Mesothelial cell of epicardium (in vitro differentiated cells): ENCODE measurements at regions not wholly inside any gene's neighbourhood (a gene's known extent, or its start where the extent isn't known, plus 50 kb on each side); places are given as distances from the start of the nearest gene placed in this dataset.

ENCODE experiments used
- DNase-seq, 2 experiments: peaks; one replicate each; pipeline ENCODE4 v3.0.0; 2021; ENCODE audit warnings: low spot score in 2 of 2; ENCODE audit not compliant: unreplicated experiment in 2 of 2
- H3K27ac Mint-ChIP-seq: 2 replicates; pipeline ENCODE4 v1.8.0; 2021; ENCODE audit warnings: mixed read lengths
- H3K27me3 Mint-ChIP-seq: 2 replicates; pipeline ENCODE4 v1.8.0; 2021; ENCODE audit warnings: low read depth, mixed read lengths
- H3K36me3 Mint-ChIP-seq: 2 replicates; pipeline ENCODE4 v1.8.0; 2021; ENCODE audit warnings: mixed read lengths
- H3K4me1 Mint-ChIP-seq: 2 replicates; pipeline ENCODE4 v1.8.0; 2021; ENCODE audit warnings: mixed read lengths
- H3K4me3 Mint-ChIP-seq: 2 replicates; pipeline ENCODE4 v1.8.0; 2021; ENCODE audit warnings: mild to moderate bottlenecking, moderate library complexity, mixed read lengths
- H3K9me3 Mint-ChIP-seq: 2 replicates; pipeline ENCODE4 v1.8.0; 2021; ENCODE audit warnings: mixed read lengths
- TF ChIP-seq, protein P1 (sequence below): fragments of 200-600 bp; sonication (generic); IDR thresholded peaks from one replicate; pipeline ENCODE4 v1.5.0; 2021; ENCODE audit warnings: antibody characterized with exemption; ENCODE audit not compliant: unreplicated experiment

DNA sequence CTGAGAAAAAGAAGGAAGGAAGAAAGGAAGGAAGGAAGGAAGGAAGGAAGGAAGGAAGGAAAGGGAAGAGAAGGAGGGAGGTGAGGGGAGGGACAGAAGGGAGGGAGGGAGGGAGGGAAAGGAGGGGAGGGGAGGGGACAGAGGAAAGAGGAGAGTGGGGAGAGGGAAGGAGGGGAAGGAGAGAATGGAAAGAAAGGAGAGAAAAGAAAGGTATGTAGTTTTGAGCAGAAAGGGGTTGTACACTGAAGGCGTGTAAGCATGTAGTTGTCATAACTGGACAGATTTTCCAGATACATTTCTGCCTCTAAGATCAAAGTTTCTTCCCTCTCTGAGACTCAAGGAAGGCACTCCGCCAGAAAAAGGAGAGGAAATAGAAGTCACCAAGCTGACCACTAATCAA is 113.4 kb upstream of the KBTBD8 start:
- no peak for DNase-seq
- Mint-ChIP-seq H3K9me3 (peaks cover 3% of the 10 kb centered on the region), H3K4me3 (no peak overlapping the region), H3K36me3 (no peaks in the 10 kb centered on the region), H3K4me1 (no peaks in the 10 kb centered on the region), H3K27me3 (peaks cover 5% of the 10 kb centered on the region), H3K27ac (no peak overlapping the region)
- TF ChIP-seq, protein P1, sequence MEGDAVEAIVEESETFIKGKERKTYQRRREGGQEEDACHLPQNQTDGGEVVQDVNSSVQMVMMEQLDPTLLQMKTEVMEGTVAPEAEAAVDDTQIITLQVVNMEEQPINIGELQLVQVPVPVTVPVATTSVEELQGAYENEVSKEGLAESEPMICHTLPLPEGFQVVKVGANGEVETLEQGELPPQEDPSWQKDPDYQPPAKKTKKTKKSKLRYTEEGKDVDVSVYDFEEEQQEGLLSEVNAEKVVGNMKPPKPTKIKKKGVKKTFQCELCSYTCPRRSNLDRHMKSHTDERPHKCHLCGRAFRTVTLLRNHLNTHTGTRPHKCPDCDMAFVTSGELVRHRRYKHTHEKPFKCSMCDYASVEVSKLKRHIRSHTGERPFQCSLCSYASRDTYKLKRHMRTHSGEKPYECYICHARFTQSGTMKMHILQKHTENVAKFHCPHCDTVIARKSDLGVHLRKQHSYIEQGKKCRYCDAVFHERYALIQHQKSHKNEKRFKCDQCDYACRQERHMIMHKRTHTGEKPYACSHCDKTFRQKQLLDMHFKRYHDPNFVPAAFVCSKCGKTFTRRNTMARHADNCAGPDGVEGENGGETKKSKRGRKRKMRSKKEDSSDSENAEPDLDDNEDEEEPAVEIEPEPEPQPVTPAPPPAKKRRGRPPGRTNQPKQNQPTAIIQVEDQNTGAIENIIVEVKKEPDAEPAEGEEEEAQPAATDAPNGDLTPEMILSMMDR = no peak

DNA sequence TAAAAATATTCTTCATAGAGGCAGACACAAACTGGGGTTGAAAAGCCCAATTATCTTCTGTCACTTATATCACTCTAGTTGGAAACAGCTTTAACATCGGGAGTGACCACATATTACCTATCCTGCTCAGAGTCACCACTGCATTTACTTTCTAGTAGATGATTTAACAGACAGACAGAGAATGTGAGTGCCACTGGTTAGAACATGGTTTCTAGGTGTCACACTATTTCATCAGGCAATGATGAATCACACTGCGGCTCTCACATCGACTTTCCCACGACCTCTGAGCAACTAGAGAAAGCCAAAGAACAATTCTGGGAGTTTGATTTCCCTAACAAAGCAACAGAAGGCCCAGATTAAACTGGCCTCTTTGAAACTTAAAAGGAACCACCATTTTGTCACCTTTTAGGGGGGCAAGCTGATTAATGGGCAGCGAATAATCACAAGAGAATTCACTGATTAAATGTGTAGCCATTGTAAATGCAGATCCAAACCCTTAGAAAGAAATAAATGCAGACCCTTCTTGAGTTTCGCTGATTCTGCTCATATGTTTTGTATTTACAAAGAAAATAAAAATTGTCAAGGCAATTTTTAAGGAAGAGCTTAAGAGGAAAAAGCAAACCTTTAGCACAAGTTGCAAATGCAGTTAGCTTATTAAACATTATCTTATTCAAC is 112.6 kb upstream of the KBTBD8 start:
- Mint-ChIP-seq H3K27me3 (peaks cover 5% of the 10 kb centered on the region), H3K36me3 (no peaks in the 10 kb centered on the region), H3K4me3 (no peak overlapping the region), H3K9me3 (peaks cover 3% of the 10 kb centered on the region), H3K4me1 (no peaks in the 10 kb centered on the region), H3K27ac (no peak overlapping the region)
- no peak for DNase-seq
- TF ChIP-seq, protein P1 = no peak

DNA sequence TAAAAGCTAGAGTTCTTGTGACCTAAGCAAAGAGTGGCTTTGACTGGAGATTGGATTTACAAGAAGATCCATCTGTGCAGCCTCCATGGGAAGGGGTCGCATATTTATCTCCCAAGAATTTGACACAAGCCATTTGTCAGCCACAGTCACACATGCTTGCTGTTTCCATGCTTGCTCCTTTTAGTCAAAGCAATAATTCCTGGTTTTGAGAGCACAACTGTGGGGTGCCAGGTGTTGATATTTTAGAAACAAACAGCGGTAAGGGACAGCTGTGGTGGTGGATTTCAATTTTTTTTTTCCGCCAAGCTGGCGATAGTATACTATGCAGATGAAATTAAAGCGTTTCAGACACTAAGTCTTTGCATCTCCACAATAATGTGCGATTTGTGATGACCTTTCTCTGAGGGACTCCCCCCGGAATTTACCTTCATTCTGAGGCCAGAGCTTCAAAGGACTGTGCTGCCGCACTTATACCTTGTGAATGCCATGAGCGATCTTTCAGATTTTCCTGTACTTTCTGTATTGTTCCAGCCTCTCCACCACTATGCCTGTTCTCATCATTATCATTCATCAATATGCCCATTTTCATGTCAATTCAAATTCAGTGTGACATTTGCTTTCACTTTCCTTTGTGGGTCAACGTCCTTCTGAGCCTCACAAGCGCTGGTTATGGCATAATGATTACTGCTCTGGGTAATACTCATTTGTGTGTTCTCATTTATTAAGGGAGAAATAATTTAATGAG is 108.2 kb upstream of the KBTBD8 start:
- Mint-ChIP-seq H3K27me3 (peaks cover 6% of the 10 kb centered on the region), H3K27ac (no peak overlapping the region), H3K4me1 (no peaks in the 10 kb centered on the region), H3K36me3 (no peaks in the 10 kb centered on the region), H3K4me3 (no peak overlapping the region), H3K9me3 (peaks cover 15% of the 10 kb centered on the region)
- DNase-seq = no peak
- TF ChIP-seq, protein P1 = no peak

DNA sequence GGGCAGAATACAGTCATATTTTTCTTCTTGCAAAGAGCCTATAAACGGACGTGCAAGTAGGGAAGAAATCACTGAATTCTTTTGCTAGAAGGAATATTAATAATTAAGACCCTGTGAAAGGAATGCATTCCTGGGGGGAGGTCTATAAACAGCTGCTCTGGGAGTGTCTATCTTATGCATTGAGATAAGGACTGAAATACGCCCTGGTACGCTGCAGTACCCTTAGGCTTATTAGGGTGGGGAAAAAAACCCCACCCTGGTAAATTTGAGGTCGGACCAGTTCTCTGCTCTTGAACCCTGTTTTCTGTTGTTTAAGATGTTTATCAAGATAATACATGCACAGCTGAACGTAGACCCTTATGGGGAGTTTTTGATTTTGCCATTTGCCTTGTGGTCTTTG is 100.0 kb upstream of the KBTBD8 start:
- Mint-ChIP-seq H3K27me3 (peaks cover 3% of the 10 kb centered on the region), H3K4me1 (no peaks in the 10 kb centered on the region), H3K36me3 (peaks cover 6% of the 10 kb centered on the region), H3K9me3 (peaks cover 79% of the 10 kb centered on the region), H3K27ac (no peak overlapping the region), H3K4me3 (no peak overlapping the region)
- no peak for DNase-seq
- TF ChIP-seq, protein P1 = no peak

DNA sequence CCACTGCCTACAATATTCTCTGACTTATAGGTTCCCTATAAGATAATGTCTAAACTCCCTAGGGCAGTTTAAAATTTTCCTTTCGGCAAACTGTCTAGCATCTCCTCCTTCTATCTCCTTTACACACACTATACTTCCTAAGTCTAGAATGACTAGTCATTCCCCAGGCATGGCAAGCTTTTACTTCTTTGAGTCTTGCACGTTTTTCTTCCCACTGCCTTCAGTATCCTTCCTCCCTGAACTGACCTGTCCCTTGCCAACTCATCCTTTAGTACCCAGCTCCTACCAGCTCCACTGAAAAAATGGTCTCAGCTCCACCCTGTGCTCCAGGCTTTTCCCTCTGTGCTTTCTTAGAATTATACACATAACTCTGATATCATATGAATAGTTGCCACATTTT is 93.8 kb upstream of the KBTBD8 start:
- Mint-ChIP-seq H3K27ac (peak overlapping the region; percentile 47), H3K36me3 (peaks cover 2% of the 10 kb centered on the region), H3K27me3 (peaks cover 7% of the 10 kb centered on the region), H3K4me1 (peaks cover 17% of the 10 kb centered on the region), H3K4me3 (no peak overlapping the region), H3K9me3 (peaks cover 44% of the 10 kb centered on the region)
- TF ChIP-seq, protein P1 = no peak
- DNase-seq = no peak
